HG03108 (cell line): ENCODE measurements at regions not wholly inside any gene's neighbourhood (a gene's known extent, or its start where the extent isn't known, plus 50 kb on each side); places are given as distances from the start of the nearest gene placed in this dataset.
"Not testable (repeated sequence)": the region's sequence is repeated elsewhere in the genome, so short reads cannot be mapped to it uniquely, and the experiment has no call there.

ENCODE experiments used
- ATAC-seq: cut with Tn5 transposase; IDR thresholded peaks from one replicate; pipeline ENCODE4 v1.9.1; 2021; ENCODE audit warnings: moderate library complexity; ENCODE audit not compliant: unreplicated experiment

GRCh38 chr7:86375602-86376001 lies 268.1 kb upstream of the GRM3 start:
- not testable (repeated sequence) for ATAC-seq

- ATAC-seq: no peak
Observed at GRCh38 chr7:86372262-86372661, 271.4 kb upstream of the GRM3 start.

GRCh38 chr7:86366946-86367345 lies 276.8 kb upstream of the GRM3 start:
- ATAC-seq: no peak

GRCh38 chr7:86340407-86340806 lies 303.3 kb upstream of the GRM3 start:
- not testable (repeated sequence) for ATAC-seq

GRCh38 chr7:86339051-86339450 lies 304.7 kb upstream of the GRM3 start:
- ATAC-seq: no peak

DNA sequence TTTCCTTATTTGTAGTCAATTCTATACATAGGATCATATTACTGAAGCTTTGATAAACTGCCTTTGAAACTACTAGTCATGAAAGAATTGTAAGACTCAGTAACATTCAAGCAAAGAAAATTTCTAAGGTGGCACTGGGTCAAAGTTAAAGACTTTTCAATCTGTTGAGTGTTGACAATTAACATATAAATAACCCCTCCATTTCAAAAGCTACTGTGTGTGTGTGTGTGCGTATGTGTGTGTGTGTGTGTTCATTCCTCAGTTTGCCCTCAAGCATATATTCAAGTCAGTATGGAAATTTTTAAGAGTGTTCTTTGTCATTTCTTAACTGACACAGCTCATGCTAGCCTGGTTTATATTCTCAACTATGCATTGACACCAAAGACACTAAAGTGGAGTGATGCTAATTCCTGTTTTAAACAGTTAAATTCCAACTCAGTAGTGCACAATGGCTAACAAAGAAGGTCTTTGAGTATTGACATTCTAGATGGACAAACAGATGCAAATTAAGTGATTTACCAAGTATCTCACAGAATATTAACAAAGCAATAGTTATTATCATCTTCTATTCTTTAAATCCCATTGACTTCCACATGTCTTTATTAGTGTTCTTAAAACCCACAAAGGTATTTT lies 314.8 kb upstream of the GRM3 start:
- no peak for ATAC-seq

DNA sequence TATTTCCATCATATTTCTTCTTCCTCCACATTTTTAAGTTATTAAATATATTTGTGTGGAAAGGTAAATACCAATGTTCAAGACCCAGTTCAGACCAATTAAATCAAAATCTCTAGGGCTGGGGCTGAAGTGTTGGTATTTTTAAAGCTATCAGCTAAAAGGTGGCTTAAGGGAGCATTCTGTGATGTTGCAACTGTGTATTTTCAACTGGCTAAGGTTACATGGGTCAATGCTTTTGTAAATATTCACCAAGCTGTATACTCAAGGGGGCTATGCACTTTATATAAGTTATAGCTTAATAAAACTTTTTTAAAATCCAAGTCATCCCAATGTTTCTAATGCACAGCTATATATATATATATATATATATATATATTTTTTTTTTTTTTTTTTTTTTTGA lies 316.9 kb upstream of the GRM3 start:
- no peak for ATAC-seq

- ATAC-seq: no peak
Observed at GRCh38 chr7:86320889-86321288, 322.8 kb upstream of the GRM3 start.

DNA sequence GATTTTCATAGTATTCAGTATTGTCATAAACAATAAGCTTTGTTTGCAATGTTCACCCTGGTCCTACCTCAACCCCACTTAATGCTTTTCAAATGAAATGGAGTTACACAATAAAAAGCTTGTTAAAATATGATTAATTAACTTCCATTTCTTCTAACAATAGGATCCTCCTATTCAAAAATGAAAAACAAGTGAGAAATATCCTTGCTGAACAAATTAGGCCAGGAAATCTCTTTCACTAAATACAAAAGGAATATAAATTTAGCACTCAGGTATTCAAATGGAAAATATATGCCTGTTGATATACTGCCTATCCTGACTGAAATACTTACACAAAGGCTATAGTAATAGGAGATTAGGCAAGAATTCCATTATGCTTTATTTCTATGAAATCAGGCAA lies 323.4 kb upstream of the GRM3 start:
- no peak for ATAC-seq

- ATAC-seq: no peak
Observed at GRCh38 chr7:86313842-86314241, 329.9 kb upstream of the GRM3 start.

DNA sequence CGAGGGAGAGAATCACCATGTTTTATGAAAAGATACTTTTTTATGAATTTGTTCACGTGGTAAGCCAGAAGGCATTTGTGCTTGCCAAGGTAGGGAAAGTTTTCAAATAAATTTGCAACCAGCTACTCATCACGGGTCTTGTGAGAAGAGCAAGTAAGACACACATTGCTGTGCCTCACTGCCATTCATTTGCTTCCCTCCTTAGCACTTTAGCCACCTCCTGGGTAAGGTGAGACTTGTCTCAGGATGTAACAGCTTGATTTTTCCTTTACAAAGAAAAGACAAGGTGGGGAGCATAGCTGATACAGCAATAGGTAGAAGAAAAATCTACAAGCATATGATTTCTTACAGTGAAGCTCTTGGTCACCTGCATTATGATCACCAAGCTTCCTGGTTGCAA lies 342.4 kb upstream of the GRM3 start:
- no peak for ATAC-seq

DNA sequence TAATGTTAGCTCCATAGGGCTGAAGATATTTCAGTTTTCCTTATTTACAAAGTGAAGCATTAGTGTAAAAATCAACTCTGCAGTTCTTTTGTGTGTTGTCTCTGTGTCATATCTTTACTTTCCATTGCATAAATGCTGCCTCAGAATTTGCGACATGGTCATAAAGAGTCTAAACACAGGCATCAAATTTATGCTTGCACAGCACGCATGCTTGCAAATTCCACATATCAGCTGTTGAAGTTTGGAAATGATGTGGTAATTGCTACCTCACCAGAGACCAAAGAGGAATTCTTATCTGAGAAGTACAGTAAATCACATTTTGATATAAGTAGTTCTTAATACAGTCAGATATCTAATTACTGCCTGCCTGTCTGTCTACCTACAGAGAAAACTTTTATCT lies 348.2 kb upstream of the GRM3 start:
- ATAC-seq: no peak

GRCh38 chr7:86282014-86282682 lies 361.6 kb upstream of the GRM3 start:
- ATAC-seq: no peak

- no peak for ATAC-seq
Observed at GRCh38 chr7:86280150-86280549, 363.6 kb upstream of the GRM3 start.

DNA sequence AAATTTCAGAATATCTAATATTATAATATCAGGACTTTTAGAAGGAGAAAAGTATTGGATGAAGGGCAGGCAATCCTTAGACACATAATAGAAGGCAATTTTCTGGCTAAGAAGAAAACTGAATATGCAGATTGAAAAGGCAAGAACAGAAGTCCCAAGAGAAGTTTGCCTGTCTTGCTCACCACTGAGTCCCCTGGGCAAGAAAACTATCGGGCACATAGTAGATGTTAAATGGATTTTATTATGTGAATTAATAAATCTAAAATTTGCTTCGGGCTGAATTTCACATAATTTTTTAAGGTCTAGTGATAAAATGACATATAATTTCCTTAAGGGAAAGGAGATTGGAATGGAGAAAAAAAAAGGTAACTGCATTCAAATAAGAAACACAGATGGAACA lies 380.9 kb upstream of the GRM3 start:
- no peak for ATAC-seq

GRCh38 chr7:86257894-86258293 lies 385.8 kb upstream of the GRM3 start:
- ATAC-seq: no peak

DNA sequence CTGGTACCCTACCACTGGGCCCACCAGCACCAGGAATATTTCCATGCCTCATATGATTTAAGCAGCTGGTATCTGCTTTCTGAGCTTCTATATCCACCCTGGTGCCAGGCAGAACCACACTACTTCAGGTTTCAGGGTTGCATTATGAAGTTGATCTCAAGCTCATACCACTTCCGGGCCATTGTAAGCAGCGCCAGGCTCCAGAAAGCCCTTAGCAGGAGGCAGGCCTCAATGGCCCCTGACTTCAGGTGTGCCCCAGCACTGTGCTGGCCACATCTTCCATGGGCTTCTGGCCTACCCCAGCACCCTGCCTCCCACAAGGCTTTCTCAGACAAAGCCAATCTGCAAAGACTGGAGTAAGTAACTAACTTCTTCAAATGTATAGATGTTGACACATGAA lies 391.3 kb upstream of the GRM3 start:
- ATAC-seq: no peak

- no peak for ATAC-seq
Observed at GRCh38 chr7:86248977-86249376, 394.7 kb upstream of the GRM3 start.

DNA sequence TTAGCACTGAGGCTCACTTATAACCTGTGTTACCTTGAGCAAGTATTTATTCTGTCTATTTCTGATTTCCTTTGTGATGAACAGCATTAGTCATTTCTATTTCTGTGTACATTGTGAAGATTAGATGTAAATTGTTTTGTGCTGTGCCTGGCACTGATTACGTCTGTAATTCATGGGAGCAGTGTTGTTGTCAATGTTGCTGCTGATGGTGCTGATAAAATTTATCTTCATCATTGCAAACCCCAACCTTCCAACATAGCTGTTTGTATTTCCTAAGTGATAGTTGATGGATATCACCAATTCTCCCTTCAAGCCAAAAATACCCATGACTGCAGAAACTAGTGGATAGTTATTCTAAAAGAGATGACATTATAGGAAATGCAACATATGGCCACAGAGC lies 400.5 kb upstream of the GRM3 start:
- no peak for ATAC-seq

GRCh38 chr7:86226191-86226590 lies 417.5 kb upstream of the GRM3 start:
- ATAC-seq: no peak

GRCh38 chr7:86222806-86223205 lies 420.9 kb upstream of the GRM3 start:
- ATAC-seq: no peak

DNA sequence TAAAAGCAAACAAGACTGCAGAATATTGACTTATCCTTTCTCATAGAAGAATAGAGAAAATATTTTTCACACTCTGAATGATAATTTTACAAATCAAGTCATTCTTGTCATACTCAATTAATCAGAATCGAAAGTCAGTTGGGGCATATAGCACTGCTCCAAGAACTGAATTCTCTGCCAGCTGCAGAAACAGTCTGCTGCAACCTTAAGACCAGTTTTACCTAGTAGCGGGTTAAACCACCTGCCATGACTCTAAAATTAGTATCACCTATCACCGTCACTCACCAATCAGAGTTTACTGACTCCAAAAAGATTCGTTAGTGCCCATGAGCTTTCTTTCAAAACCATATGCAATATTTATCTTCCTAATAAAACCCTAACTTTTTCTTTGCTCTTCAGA lies 429.0 kb upstream of the GRM3 start:
- no peak for ATAC-seq

- no peak for ATAC-seq
Observed at GRCh38 chr7:86212976-86213375, 430.7 kb upstream of the GRM3 start.
